ENCODE measurements at regions not wholly inside any gene's neighbourhood (a gene's known extent, or its start where the extent isn't known, plus 50 kb on each side); places are given as distances from the start of the nearest gene placed in this dataset.

DNA sequence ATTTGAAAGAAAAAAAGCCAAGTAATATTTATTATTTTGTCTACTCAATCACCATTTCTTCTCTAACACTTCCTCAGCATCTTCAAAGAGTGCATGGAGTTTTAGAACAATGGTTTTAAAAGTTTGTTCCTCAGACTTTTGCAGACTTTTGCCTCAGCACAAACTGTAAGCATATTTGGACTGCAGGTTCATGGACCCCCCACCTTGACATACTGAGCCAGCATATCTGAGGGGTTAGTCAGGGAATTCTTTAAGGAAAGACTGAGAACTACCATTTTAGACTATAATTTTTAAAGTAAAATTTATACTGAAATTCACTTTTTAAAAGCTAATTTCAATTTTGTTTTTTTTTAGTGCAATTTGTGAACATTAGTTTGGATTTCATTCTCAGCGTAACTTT is 1676.8 kb upstream of the PCDH20 start:
- Histone ChIP-seq H3K18ac (ENCODE audit: insufficient read length, low read depth, low read length) (no peak overlapping the region), H3K23me2 (ENCODE audit: insufficient read length, low read depth, low read length, poor library complexity, severe bottlenecking) (no peaks in the 10 kb centered on the region), H3K23ac (ENCODE audit: insufficient read length, low read depth, low read length) (no peak overlapping the region), H3K9ac (ENCODE audit: extremely low read depth, insufficient read length, low read length) (no peak overlapping the region), H3K79me2 (ENCODE audit: insufficient read depth, low read length) (no peaks in the 10 kb centered on the region), H3K27me3 (ENCODE audit: insufficient read depth, low read length) (no peaks in the 10 kb centered on the region), H3K4ac (ENCODE audit: low read depth, low read length) (no peak overlapping the region), H3K14ac (ENCODE audit: insufficient read depth, low read length) (no peak overlapping the region), H2BK5ac (ENCODE audit: insufficient read length, low read length) (no peak overlapping the region), H2BK20ac (ENCODE audit: low read depth, low read length, poor library complexity, severe bottlenecking) (no peak overlapping the region), H3K9me3 (ENCODE audit: control insufficient read depth, low read depth, low read length) (no peaks in the 10 kb centered on the region), H2BK15ac (ENCODE audit: low read depth, low read length) (no peak overlapping the region), H3K27ac (ENCODE audit: insufficient read length, low read depth, low read length) (no peak overlapping the region), H3K79me1 (ENCODE audit: insufficient read depth, low read depth, low read length, poor library complexity, severe bottlenecking) (no peaks in the 10 kb centered on the region), H4K5ac (ENCODE audit: insufficient read length, low read depth, low read length) (no peak overlapping the region), H4K8ac (replicated peaks; ENCODE audit: insufficient read length, low read depth, low read length) (no peak overlapping the region), H2AK5ac (ENCODE audit: insufficient read length, low read length) (no peak overlapping the region), H4K91ac (ENCODE audit: insufficient read length, low read depth, low read length) (no peak overlapping the region), H4K20me1 (ENCODE audit: control insufficient read depth, insufficient read depth, insufficient read length) (no peaks in the 10 kb centered on the region), H3K4me1 (ENCODE audit: insufficient read depth, low read length) (no peaks in the 10 kb centered on the region), H2AFZ (ENCODE audit: low read length) (no peak overlapping the region), H3T11ph (ENCODE audit: low read length) (no peak overlapping the region), H3K56ac (ENCODE audit: insufficient read length, low read depth, low read length) (no peak overlapping the region), H2BK12ac (ENCODE audit: insufficient read length, low read depth, low read length) (no peak overlapping the region), H3K4me2 (ENCODE audit: insufficient read depth, insufficient read length, low read length) (no peak overlapping the region), H2BK120ac (ENCODE audit: low read depth, low read length, poor library complexity, severe bottlenecking) (no peak overlapping the region)
- TF ChIP-seq, protein P1, sequence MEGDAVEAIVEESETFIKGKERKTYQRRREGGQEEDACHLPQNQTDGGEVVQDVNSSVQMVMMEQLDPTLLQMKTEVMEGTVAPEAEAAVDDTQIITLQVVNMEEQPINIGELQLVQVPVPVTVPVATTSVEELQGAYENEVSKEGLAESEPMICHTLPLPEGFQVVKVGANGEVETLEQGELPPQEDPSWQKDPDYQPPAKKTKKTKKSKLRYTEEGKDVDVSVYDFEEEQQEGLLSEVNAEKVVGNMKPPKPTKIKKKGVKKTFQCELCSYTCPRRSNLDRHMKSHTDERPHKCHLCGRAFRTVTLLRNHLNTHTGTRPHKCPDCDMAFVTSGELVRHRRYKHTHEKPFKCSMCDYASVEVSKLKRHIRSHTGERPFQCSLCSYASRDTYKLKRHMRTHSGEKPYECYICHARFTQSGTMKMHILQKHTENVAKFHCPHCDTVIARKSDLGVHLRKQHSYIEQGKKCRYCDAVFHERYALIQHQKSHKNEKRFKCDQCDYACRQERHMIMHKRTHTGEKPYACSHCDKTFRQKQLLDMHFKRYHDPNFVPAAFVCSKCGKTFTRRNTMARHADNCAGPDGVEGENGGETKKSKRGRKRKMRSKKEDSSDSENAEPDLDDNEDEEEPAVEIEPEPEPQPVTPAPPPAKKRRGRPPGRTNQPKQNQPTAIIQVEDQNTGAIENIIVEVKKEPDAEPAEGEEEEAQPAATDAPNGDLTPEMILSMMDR (conservative IDR thresholded peaks at IDR 0.05), result no peak
- H3K36me3 Mint-ChIP-seq (ENCODE audit: insufficient read depth in 1 of 3, low read depth in 3 of 3), result no peaks in the 10 kb centered on the region
- no peak overlapping the region for H3K4me3 Mint-ChIP-seq
- DNase-seq, result no peak
- H3K27ac Mint-ChIP-seq, result no peak overlapping the region
- no CpG with 5 or more reads among the region's 1 CpG for WGBS (ENCODE audit: extremely low coverage, insufficient read length, low lambda C conversion rate)
- H3K27me3 Mint-ChIP-seq (ENCODE audit: low read depth), result no peaks in the 10 kb centered on the region
- no peaks in the 10 kb centered on the region for H3K9me3 Mint-ChIP-seq
- H3K4me1 Mint-ChIP-seq, result peaks cover 5 to 7% of the 10 kb centered on the region in 2 experiments
